Stomach (tissue), 8 donors: ENCODE measurements at regions not wholly inside any gene's neighbourhood (a gene's known extent, or its start where the extent isn't known, plus 50 kb on each side); places are given as distances from the start of the nearest gene placed in this dataset.
"Not testable (repeated sequence)": the region's sequence is repeated elsewhere in the genome, so short reads cannot be mapped to it uniquely, and the experiment has no call there.

Experiments
- DNase-seq, 2 donors: peaks; one replicate each; pipeline versions ENCODE4 v3.0.0 to v3.0.0-alpha.2; 2013 to 2019
- H3K27ac ChIP-seq, 5 donors: fragments of 200-600 bp in 4 of 5; sonication (generic) in 4 of 5; one replicate each; pipeline ENCODE4 v1.5.1; 2013 to 2019; ENCODE audit warnings: mild to moderate bottlenecking in 1 of 5, moderate library complexity in 1 of 5
- H3K27me3 ChIP-seq, 3 donors: fragments of 200-600 bp; sonication (generic); one replicate each; pipeline ENCODE4 v1.5.1; 2017 to 2019; ENCODE audit warnings: mixed run types in 1 of 3
- H3K36me3 ChIP-seq, 4 donors: fragments of 200-600 bp; sonication (generic); 1 replicate in 3 of 4; 2 replicates in 1 of 4; pipeline ENCODE4 v1.5.1; 2016 to 2019
- H3K4me1 ChIP-seq, 4 donors: fragments of 200-600 bp; sonication (generic); one replicate each; pipeline ENCODE4 v1.5.1; 2016 to 2019
- H3K4me3 ChIP-seq, 4 donors: fragments of 200-600 bp; sonication (generic) in 3 of 4; one replicate each; pipeline ENCODE4 v1.5.1; 2016 to 2019; ENCODE audit warnings: mild to moderate bottlenecking in 1 of 4
- H3K9me3 ChIP-seq, 4 donors: fragments of 200-600 bp; sonication (generic); one replicate each; pipeline ENCODE4 v1.5.1; 2016 to 2019
- EP300 ChIP-seq: sonication (generic); formaldehyde crosslinking; IDR thresholded peaks from one replicate; pipeline ENCODE4 v1.6.1; 2017; ENCODE audit warnings: antibody characterized with exemption
- POLR2A ChIP-seq, 4 donors: fragments of 450-650 bp; IDR thresholded peaks; one replicate each; pipeline ENCODE4 v1.6.1; 2016; ENCODE audit warnings: antibody characterized with exemption in 4 of 4, control low read depth in 2 of 4, mild to moderate bottlenecking in 1 of 4, moderate library complexity in 1 of 4
- POLR2AphosphoS5 ChIP-seq, 3 donors: sonication (generic); formaldehyde crosslinking; IDR thresholded peaks; one replicate each; pipeline ENCODE4 v1.6.1; 2016; ENCODE audit warnings: antibody characterized with exemption in 3 of 3
- whole genome bisulfite sequencing, 5 donors: extraction: QIAGEN DNeasy Blood & Tissue Kit in 3 of 5; methylation state at CpG; one replicate each; pipeline versions ENCODE4 v1.1.5 to v1.1.7; 2013 to 2018; 5-methylcytosine and 5-hydroxymethylcytosine counted together
- intact Hi-C: fragments of 100-400 bp; cut with DNase I; formaldehyde crosslinking; loops from one replicate; pipeline ENCODE4 v1.15.1; 2023; ENCODE audit warnings: low total_unique reads
- TF ChIP-seq, protein P1 (sequence below), 7 experiments: fragments of 450-650 bp in 4 of 7; fragments of 200-600 bp in 3 of 7; sonication (generic) in 3 of 7; IDR thresholded peaks; one replicate each; pipeline ENCODE4 v1.5.1; 2016 to 2019; ENCODE audit warnings: antibody characterized with exemption in 7 of 7, control low read depth in 2 of 7, mild to moderate bottlenecking in 1 of 7
- donor health status: healthy with polysubstance abuse.
- donor health status: Bipolar disorder and iron deficiency.
- donor health status: healthy.

DNA sequence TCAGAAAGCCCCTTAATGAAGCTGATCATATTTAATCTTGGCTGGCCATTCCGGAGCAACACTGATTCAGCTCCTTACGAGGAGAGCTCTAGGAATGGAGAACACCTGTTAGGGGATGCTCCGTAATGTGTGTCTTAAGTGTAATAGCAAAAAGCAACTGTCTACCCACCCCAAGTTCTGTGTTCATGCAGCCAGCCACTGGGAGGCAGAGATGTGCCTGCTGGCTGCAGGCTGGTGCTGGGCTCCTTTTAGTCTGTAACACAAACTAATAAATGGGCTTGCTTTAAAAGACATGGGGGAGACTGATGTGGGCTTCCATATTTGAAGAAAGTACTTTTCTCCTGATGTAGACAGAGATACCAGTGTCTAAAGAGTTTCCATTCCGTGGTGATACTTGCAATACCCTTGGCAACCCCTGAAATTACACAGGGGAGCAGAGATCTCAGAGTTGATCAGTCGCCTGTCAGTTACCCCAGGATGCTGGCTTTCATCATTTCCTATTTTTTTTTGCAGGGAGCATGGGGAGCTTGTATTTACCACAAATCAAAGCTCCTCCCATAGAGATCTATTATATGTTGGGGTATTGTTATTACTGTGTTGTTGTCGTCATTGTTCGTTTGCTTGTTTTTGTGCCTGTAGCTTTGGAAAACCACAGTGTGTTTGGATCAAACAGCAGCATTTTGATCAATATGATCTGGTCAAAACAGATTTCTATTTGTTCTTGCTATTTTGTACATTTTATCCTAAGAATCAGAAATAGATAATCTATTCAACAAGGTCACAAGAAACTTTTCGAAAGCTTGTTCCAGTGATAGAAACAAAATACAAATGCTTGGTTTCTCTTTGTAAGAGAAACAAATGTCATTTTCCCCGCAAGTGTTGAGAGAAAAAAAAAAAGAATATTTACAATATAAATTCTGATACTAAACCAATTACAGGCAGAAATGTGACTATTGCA, 65.8 kb downstream of the MTX3 start:
- H3K4me1 ChIP-seq = no peaks in the 10 kb centered on the region
- H3K27me3 ChIP-seq = no peaks in the 10 kb centered on the region
- WGBS, 5 donors = 74 to 83% (median 79%) methylated on average over 9 of the region's 9 CpGs
- H3K9me3 ChIP-seq = peaks cover 0 to 8% (median 6%) of the 10 kb centered on the region in 4 donors
- no peaks in the 10 kb centered on the region for H3K36me3 ChIP-seq
- no peak overlapping the region for H3K27ac ChIP-seq
- H3K4me3 ChIP-seq = no peak overlapping the region
- intact Hi-C loops = no loop called here
- TF ChIP-seq EP300 (no peak), POLR2AphosphoS5 (IDR thresholded peaks at IDR 0.05) (no peak), POLR2A (IDR thresholded peaks at IDR 0.05) (no peak)
- TF ChIP-seq, protein P1, sequence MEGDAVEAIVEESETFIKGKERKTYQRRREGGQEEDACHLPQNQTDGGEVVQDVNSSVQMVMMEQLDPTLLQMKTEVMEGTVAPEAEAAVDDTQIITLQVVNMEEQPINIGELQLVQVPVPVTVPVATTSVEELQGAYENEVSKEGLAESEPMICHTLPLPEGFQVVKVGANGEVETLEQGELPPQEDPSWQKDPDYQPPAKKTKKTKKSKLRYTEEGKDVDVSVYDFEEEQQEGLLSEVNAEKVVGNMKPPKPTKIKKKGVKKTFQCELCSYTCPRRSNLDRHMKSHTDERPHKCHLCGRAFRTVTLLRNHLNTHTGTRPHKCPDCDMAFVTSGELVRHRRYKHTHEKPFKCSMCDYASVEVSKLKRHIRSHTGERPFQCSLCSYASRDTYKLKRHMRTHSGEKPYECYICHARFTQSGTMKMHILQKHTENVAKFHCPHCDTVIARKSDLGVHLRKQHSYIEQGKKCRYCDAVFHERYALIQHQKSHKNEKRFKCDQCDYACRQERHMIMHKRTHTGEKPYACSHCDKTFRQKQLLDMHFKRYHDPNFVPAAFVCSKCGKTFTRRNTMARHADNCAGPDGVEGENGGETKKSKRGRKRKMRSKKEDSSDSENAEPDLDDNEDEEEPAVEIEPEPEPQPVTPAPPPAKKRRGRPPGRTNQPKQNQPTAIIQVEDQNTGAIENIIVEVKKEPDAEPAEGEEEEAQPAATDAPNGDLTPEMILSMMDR (IDR thresholded peaks at IDR 0.05) = no peak
- DNase-seq = no peak

DNA sequence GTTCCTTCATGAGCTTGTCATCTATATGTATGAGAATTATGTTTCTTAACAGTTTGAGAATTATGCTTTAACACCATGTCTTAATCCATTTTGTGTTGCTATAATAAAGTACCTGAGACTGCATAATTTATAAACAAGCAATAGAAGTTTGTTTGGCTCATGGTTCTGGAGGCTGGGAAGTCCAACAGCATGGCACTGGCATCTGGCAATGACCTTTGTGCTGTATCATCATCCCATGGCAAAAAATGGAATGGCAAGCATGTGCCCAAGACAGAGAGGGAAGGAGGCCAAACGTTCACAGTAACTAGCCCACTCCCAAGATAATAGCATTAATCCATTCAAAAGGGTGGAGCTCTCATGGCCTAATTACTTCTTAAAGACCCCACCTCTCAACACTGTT, 67.6 kb downstream of the MTX3 start:
- Histone ChIP-seq H3K27ac (no peak overlapping the region), H3K4me3 (no peak overlapping the region), H3K27me3 (no peaks in the 10 kb centered on the region), H3K9me3 (peaks cover 0 to 15% (median 8%) of the 10 kb centered on the region in 4 donors), H3K36me3 (no peaks in the 10 kb centered on the region), H3K4me1 (no peaks in the 10 kb centered on the region)
- TF ChIP-seq POLR2A (IDR thresholded peaks at IDR 0.05) = no peak
- TF ChIP-seq, protein P1 (IDR thresholded peaks at IDR 0.05) = no peak
- TF ChIP-seq POLR2AphosphoS5 (IDR thresholded peaks at IDR 0.05) = no peak
- TF ChIP-seq EP300 = no peak
- DNase-seq = no peak
- intact Hi-C loops = no loop called here
- 26 to 48% (median 33%) methylated on average over 1 of the region's 1 CpG for WGBS, 5 donors

DNA sequence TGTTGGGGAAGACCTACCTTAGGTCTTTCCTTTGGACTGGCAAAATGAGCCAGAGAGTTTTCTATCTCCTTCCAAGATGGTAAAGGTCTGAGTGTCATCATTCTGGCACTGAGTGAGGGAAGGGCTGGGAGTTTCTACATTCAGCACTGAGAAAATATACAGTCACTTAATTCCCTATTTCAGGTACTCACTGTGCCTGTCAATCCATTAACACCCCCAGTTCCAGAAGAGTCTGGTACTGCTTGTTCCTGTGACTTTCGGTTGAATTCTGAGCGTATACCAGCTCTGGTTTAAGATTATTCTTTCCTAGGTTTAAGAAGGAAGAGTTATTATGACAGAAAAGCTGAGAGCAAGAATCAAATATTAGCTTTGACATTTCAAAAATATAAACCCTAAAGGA, 68.4 kb downstream of the MTX3 start:
- Histone ChIP-seq H3K36me3 (no peaks in the 10 kb centered on the region), H3K27ac (no peak overlapping the region), H3K4me3 (no peak overlapping the region), H3K4me1 (no peaks in the 10 kb centered on the region), H3K9me3 (peaks cover 0 to 23% (median 14%) of the 10 kb centered on the region in 4 donors), H3K27me3 (no peaks in the 10 kb centered on the region)
- TF ChIP-seq POLR2A (IDR thresholded peaks at IDR 0.05) (no peak), EP300 (no peak), POLR2AphosphoS5 (IDR thresholded peaks at IDR 0.05) (no peak)
- TF ChIP-seq, protein P1 (IDR thresholded peaks at IDR 0.05) = no peak
- intact Hi-C loops = no loop called here
- 90 to 99% (median 96%) methylated on average over 2 of the region's 2 CpGs for WGBS, 5 donors
- DNase-seq = no peak

DNA sequence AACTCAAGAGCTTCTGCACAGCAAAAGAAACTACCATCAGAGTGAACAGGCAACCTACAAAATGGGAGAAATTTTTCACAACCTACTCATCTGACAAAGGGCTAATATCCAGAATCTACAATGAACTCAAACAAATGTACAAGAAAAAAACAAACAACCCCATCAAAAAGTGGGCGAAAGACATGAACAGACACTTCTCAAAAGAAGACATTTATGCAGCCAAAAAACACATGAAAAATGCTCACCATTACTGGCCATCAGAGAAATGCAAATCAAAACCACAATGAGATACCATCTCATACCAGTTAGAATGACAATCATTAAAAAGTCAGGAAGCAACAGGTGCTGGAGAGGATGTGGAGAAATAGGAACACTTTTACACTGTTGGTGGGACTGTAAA, 83.6 kb downstream of the MTX3 start:
- 82 to 100% (median 97%) methylated on average over 1 of the region's 1 CpG for WGBS, 5 donors
- intact Hi-C loops, DNase-seq, H3K4me1 ChIP-seq, H3K4me3 ChIP-seq, H3K27me3 ChIP-seq, H3K9me3 ChIP-seq, H3K36me3 ChIP-seq, H3K27ac ChIP-seq: not testable (repeated sequence)

DNA sequence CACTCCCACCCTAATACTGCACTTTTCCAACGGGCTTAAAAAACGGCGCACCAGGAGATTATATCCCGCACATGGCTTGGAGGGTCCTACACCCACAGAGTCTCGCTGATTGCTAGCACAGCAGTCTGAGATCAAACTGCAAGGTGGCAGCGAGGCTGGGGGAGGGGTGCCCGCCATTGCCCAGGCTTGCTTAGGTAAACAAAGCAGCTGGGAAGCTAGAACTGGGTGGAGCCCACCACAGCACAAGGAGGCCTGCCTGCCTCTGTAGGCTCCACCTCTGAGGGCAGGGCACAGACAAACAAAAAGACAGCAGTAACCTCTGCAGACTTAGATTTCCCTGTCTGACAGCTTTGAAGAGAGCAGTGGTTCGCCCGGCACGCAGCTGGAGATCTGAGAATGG, 88.5 kb downstream of the MTX3 start:
- H3K9me3 ChIP-seq, H3K27ac ChIP-seq, H3K36me3 ChIP-seq, H3K27me3 ChIP-seq, H3K4me1 ChIP-seq, intact Hi-C loops, H3K4me3 ChIP-seq, DNase-seq: not testable (repeated sequence)
- 88 to 97% (median 92%) methylated on average over 5 to 10 of the region's 10 CpGs for WGBS, 5 donors
